Spleen (tissue), 7 donors: ENCODE measurements at regions not wholly inside any gene's neighbourhood (a gene's known extent, or its start where the extent isn't known, plus 50 kb on each side); places are given as distances from the start of the nearest gene placed in this dataset.

ENCODE experiments used
- CTCF ChIP-seq, 11 experiments: fragments of 200-600 bp in 7 of 11; fragments of 450-650 bp in 4 of 11; sonication (generic) in 4 of 11; IDR thresholded peaks in 8 of 11; conservative IDR thresholded peaks in 3 of 11; 1 replicate in 7 of 11; 2 replicates in 4 of 11; pipeline versions ENCODE4 v1.4.0 to v1.8.0; 2016 to 2021; ENCODE audit warnings: antibody characterized with exemption in 11 of 11, inconsistent platforms in 4 of 11, mild to moderate bottlenecking in 1 of 11
- POLR2A ChIP-seq, 3 donors: fragments of 450-650 bp; IDR thresholded peaks; one replicate each; pipeline ENCODE4 v1.5.1; 2017; ENCODE audit warnings: antibody characterized with exemption in 3 of 3, mild to moderate bottlenecking in 1 of 3
- POLR2AphosphoS5 ChIP-seq, 3 donors: sonication (generic); formaldehyde crosslinking; IDR thresholded peaks; one replicate each; pipeline ENCODE4 v1.5.1; 2017; ENCODE audit warnings: antibody characterized with exemption in 3 of 3
- donor health status: DM: no; HTN: no; CAD: no; lungs with moderate emphysema.
- donor health status: DM: no; HTN: no; CAD: no.
- donor health status: DM: no; HTN: no; CAD: no.

- no peak for TF ChIP-seq POLR2AphosphoS5 (IDR thresholded peaks at IDR 0.05)
- no peak for TF ChIP-seq CTCF (IDR thresholded peaks at IDR 0.05 in 8 of 11, conservative IDR thresholded peaks at IDR 0.05 in 3 of 11)
- TF ChIP-seq POLR2A (IDR thresholded peaks at IDR 0.05): no peak
These were observed 439.8 kb upstream of the NR3C2 start for GRCh38 chr4:148881860-148882643.
